EL (cell line): ENCODE measurements at regions not wholly inside any gene's neighbourhood (a gene's known extent, or its start where the extent isn't known, plus 50 kb on each side); places are given as distances from the start of the nearest gene placed in this dataset.

ENCODE experiments used
- DNase-seq: peaks from one replicate; pipeline ENCODE4 v3.0.0-alpha.2; 2016

GRCh38 chr4:28890949-28891775, 1829.0 kb upstream of the PCDH7 start:
- DNase-seq = no peak

- no peak for DNase-seq
Measured at GRCh38 chr4:28913466-28913865, 1806.7 kb upstream of the PCDH7 start.

- DNase-seq = peak; percentile 4
Measured at GRCh38 chr4:28916585-28916984, 1803.6 kb upstream of the PCDH7 start.

GRCh38 chr4:28918871-28919270, 1801.3 kb upstream of the PCDH7 start:
- no peak for DNase-seq

GRCh38 chr4:28921886-28922285, 1798.3 kb upstream of the PCDH7 start:
- DNase-seq = peak; percentile 22

- no peak for DNase-seq
Measured at GRCh38 chr4:28926156-28926555, 1794.0 kb upstream of the PCDH7 start.

GRCh38 chr4:28942631-28943030, 1777.5 kb upstream of the PCDH7 start:
- no peak for DNase-seq

- DNase-seq = no peak
Measured at GRCh38 chr4:28947374-28947773, 1772.8 kb upstream of the PCDH7 start.

- no peak for DNase-seq
Measured at GRCh38 chr4:28948501-28948900, 1771.7 kb upstream of the PCDH7 start.

- DNase-seq = peak; percentile 78
Measured at GRCh38 chr4:28966982-28967381, 1753.2 kb upstream of the PCDH7 start.

GRCh38 chr4:28973587-28974350, 1746.4 kb upstream of the PCDH7 start:
- DNase-seq = peak; percentile 67

GRCh38 chr4:28976369-28976768, 1743.8 kb upstream of the PCDH7 start:
- DNase-seq = no peak

- DNase-seq = no peak
Measured at GRCh38 chr4:29002151-29002550, 1718.0 kb upstream of the PCDH7 start.

GRCh38 chr4:29005838-29006237, 1714.3 kb upstream of the PCDH7 start:
- DNase-seq = no peak

- DNase-seq = no peak
Measured at GRCh38 chr4:29009908-29010307, 1710.3 kb upstream of the PCDH7 start.

GRCh38 chr4:29013341-29013740, 1706.8 kb upstream of the PCDH7 start:
- DNase-seq = no peak

GRCh38 chr4:29014555-29014954, 1705.6 kb upstream of the PCDH7 start:
- no peak for DNase-seq

GRCh38 chr4:29033703-29034102, 1686.5 kb upstream of the PCDH7 start:
- no peak for DNase-seq

GRCh38 chr4:29037501-29037900, 1682.7 kb upstream of the PCDH7 start:
- no peak for DNase-seq

GRCh38 chr4:29043411-29043810, 1676.8 kb upstream of the PCDH7 start:
- no peak for DNase-seq

GRCh38 chr4:29046186-29046585, 1674.0 kb upstream of the PCDH7 start:
- peak; percentile 69 for DNase-seq

GRCh38 chr4:29046781-29047180, 1673.4 kb upstream of the PCDH7 start:
- peak; percentile 75 for DNase-seq

GRCh38 chr4:29047341-29048041, 1672.7 kb upstream of the PCDH7 start:
- DNase-seq = no peak
